ENCODE measurements at regions not wholly inside any gene's neighbourhood (a gene's known extent, or its start where the extent isn't known, plus 50 kb on each side); places are given as distances from the start of the nearest gene placed in this dataset.

- DNase-seq (ENCODE audit: low spot score), result no peak
Measured at GRCh38 chr18:65409261-65409660, 341.6 kb upstream of the CDH7 start.

DNA sequence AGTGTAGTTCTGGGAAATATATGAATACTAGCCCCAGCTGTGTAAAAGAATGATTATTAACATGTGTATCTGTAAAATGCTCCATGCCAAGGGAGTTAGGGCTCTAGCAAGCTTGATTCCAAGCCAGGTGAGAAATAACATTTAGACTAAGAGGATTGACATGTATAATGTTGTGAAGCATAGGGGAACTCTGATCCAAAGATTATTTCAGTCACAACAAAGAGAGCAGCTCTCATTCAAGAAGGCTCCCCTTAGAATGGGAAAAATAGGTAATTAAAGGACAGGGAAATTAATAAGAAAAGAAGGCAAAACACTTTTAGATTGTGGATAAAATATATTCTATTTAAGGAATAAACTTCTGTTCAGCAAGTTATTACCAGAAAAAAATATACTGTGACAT lies 347.3 kb upstream of the CDH7 start:
- no peak for DNase-seq (ENCODE audit: low spot score)

DNA sequence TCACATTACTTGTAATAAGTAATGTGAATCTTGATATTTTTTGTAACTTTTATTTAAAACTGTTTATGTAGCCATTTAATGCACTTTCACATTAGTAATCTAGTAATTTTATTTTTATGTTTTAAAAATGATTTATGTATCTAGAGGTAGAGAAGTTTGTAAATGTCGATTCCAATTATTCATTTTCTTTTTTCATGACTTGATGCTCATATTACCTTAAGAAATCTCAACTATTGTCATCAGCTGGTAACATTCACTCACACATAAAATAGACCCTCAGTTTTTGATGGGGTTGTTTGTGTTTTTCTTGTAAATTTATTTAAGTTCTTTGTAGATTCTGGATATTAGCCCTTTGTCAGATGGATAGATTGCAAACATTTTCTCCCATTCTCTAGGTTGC lies 351.7 kb upstream of the CDH7 start:
- no peak for DNase-seq (ENCODE audit: low spot score)

DNA sequence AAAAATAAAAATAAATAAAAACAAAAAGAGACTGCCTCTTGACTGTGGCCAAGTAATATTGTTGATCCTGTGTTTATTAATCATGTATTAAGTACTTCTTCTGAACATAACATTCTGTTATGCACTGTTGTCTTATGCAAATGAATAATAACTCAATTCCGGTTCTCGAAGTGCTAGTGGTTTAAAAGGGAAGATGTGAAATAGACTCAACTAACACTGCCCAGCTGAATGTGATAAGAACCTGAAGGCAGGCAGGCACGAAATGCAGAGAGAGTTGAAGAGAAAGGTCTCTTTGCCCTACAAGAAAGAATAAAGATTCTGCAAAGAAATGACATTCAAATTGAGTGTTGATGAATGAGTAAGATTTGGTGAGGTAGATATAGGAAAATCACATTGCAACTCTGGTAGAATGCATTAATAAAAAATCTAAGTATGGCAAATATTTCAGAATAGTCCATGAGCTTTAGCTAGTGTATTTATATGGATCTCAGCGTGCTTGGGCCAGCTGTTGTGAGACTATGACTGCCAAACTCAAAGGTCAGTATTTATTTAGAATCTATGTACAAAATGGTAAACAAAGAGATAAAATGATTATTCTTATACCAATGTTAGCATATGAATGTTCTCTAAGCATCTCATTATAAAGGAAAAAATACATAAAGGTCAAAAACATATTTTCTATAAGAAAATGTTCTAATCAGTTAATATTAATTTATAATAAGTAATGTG lies 352.3 kb upstream of the CDH7 start:
- no peak for DNase-seq (ENCODE audit: low spot score)

GRCh38 chr18:65380986-65381385 lies 369.8 kb upstream of the CDH7 start:
- DNase-seq (ENCODE audit: low spot score), result no peak

DNA sequence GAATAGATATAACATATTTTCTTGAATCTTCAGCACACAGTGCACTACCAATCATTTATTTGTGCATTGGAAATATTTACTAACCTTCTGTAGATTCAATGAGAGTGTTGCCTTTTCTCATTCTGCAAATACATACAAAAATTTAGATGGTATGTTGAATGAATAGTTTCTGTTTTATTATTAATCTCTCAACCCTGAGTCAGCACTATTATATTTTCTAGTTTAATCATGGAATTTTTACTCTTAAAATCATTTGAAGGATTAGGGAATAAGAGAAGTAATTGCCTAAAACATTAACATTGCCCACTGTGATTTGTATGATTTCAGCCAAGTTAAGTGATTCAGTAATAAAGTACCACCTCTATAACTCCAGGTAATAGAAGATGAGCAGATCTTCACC lies 370.2 kb upstream of the CDH7 start:
- DNase-seq (ENCODE audit: low spot score), result no peak

GRCh38 chr18:65372904-65373303 lies 377.9 kb upstream of the CDH7 start:
- DNase-seq (ENCODE audit: low spot score), result no peak

- DNase-seq (ENCODE audit: low spot score), result no peak
Measured at GRCh38 chr18:65365245-65365980, 385.4 kb upstream of the CDH7 start.

DNA sequence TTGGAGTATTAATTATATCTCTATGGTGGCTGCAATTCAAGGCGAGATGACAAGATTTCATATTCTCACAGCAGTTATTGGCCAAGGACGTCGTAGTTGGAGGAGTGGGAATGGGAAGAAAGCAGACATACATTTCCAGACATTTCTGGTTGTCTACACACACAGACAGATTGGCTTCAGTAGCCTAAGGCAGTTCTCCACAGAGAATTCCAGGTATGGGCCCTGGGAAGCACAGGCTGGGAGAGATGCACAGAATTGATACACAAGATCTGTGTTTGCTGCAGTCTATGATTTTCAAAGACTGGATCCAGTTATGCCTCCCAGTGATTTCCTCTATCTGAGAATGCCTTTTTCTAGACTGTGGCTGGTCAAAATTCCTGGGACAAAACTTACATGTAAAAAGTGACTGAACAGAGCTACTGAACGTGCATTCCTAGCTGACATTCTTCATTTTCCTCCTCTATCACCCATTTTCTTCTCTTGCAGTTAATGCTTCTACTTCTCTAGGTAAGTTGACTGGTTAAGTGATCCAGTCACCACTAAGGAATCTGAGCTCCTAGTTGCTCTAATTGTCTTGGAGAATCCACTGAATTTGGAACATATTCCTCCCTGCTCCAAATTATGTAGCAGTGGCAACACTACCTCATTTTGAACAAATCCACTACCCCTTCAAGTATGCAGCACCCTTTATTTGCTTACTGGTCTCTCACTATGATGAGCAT lies 386.7 kb upstream of the CDH7 start:
- DNase-seq (ENCODE audit: low spot score), result no peak

- DNase-seq (ENCODE audit: low spot score), result no peak
Measured at GRCh38 chr18:65363011-65363410, 387.8 kb upstream of the CDH7 start.

DNA sequence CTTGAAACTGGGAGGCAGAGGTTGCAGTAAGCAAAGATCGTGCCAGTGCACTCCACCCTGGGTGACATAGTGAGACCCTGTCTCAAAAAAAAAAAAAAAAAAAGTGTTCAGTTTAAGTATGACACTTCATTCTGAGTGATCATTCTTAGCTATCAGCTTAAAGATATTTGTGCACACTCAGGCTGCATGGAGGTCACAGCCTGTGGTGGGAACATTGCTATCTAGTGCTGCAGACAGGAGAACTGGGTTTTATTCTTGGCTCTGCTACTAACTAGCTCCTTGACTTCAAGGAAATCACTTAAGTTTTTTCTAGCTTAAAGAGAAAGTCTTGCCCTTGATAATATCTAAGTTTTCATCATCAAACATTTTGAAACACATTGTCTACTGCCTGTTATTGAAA lies 391.3 kb upstream of the CDH7 start:
- DNase-seq (ENCODE audit: low spot score), result no peak

DNA sequence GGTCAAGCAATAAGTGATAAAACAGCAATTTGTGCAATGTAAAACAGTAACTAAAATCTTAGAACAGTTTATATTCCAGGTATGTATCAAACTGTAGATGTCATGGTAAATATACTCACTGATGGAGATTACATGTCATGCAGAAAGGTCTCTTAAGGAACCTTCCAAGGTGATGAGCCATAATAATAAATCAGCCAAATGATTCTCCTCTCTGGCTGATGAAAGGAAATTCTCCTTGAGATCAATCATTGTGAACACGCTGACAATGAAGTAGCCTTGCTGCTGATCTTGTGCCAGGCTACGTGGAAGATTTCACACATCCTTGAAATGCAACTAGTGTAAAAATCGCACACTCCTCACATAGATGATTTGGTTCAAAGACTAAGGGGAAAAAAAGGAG lies 392.5 kb upstream of the CDH7 start:
- no peak for DNase-seq (ENCODE audit: low spot score)

GRCh38 chr18:65352186-65352585 lies 398.6 kb upstream of the CDH7 start:
- no peak for DNase-seq (ENCODE audit: low spot score)

DNA sequence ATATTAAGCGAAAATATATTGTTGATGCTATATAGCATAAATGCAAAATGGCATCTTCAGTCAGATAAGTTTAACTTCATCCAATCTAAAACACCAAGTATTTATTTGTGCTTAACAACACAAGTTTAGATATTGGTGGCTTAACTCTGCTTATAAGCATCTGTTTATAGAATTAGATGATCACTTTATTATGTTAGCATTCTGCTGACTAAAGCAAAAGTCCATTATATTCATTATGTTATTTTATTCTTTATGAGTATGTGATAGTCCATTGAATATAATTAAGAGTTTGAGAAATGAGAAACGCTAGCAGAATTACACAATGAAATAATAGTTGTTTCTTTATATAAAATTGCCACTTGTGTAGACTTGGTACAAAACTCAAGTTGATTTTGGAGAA lies 401.2 kb upstream of the CDH7 start:
- DNase-seq (ENCODE audit: low spot score), result no peak

DNA sequence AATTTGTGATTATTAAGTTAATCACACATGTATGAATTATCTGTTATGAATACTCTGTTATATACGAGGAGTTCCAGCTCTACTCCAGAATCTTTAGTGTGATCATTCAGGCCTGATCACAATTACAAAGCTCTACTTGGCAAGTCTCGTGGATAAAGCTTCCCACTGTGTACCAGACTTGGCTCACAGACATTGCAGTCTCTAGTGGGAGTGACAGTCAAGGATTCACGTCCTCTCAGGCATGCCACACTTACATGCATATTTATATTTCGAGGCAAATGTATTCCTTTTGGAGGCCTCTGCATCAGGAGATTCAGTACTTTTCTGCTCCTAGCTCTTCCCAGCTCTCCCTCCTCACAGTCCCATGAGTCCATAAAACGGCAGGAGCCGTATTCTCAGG lies 403.4 kb upstream of the CDH7 start:
- no peak for DNase-seq (ENCODE audit: low spot score)

DNA sequence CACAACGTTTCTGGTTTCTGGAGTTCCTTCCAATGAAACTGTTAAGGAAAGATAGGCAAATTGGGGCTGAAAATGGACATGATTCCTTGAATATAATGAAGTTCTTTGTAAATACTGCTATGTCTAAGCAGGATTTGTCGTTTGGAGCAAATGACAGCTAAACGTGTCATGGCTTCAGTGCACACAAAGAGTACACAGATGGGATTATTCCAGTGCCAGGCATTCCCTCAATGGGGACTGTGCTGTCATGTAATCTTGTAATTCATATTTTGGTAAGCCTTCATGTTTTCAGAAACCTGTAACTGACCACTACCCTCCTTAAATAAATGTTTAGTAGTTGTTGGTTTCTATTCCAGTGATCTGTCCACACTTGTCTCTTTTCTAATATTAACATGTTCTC lies 404.7 kb upstream of the CDH7 start:
- no peak for DNase-seq (ENCODE audit: low spot score)

DNA sequence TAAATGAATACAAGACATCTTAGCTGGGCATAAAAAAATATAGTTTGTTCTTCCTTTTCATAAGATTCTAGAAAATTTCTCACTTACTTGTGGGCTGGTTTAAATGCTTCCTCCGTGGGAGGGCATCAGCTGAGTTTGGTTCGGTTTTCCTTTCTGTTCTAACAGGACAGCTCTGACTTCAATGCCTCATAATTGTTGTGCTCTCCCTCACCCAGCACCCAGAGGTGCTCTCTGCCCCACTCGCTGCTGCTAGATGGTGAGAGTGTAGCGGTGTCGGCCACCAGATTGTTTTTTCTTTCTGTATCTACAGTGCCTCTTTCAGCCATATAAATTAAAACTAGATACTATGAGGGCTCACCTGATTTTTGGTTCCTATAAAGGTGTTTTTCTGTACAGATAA lies 407.2 kb upstream of the CDH7 start:
- no peak for DNase-seq (ENCODE audit: low spot score)

DNA sequence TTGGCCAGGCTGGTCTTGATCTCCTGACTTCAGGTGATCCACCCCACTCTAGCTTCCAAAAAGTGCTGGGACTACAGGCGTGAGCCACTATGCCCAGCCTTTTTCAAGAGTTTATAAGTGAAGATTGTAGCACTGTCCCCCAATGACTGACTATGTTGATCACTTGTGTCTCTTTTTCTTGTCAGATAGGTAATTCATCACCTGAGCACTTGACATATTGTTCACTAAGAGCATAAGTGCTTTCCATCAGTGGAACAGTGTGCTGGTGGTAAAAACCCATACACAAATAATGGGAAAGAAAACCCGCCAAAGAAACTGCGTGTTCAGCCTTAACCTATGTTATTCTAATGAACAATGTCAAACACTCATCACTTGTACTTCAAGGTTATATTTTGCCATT lies 414.4 kb upstream of the CDH7 start:
- no peak for DNase-seq (ENCODE audit: low spot score)

GRCh38 chr18:65329010-65329409 lies 421.8 kb upstream of the CDH7 start:
- no peak for DNase-seq (ENCODE audit: low spot score)

DNA sequence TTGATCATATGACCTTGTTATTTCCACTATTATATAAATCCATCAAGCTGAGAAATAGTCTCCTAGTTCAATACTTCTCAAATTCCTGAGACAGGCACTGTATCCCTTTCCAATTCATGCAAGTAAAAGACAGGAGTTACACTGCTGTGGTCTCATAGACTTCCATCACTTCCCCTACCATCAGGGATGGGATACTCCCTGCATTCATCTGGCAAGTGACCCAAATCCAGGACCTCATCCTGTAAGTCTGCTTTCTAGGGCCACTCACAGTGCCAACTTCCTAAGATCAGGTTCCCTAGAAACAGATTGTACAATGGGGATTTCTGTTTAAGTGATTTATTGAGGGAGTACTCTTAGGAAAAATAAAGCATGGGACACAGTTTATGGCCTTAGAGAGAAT lies 424.0 kb upstream of the CDH7 start:
- DNase-seq (ENCODE audit: low spot score), result no peak

GRCh38 chr18:65322895-65323294 lies 427.9 kb upstream of the CDH7 start:
- no peak for DNase-seq (ENCODE audit: low spot score)

DNA sequence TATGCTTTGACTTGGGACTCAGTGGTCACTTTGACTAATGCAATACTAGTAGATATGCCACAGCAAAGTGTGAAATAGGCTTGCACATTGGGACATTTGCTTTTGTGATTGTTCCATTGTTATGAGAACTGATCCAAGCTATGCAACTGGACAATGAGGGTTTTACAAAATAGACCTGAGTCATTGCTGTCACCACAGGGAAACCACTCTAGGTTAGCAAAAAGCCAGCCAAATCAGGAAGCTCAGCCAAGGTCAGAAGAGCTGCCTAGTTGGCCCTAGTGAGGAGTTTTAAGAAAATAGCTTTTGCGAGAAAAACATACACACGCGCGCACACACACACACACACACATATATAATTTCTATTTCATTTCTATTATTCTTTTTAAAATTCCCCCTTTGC lies 452.4 kb upstream of the CDH7 start:
- no peak for DNase-seq (ENCODE audit: low spot score)

DNA sequence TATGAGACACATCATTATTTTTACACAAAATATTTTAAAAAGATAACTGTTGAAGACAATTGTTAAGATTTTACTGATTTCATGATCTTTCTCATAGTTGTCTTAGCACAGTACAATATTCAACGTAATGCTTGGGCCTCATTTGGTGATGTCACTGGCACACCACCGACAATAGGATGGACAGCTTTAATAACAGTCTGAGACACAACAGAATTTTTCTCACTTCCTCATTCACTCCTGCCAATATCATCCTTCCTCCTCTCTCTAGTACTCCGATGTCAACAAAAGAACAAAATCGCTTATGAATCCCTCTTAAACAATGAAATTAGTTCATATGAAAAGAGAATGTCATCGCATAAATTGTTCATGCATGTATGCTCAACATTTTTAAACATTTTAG lies 461.9 kb upstream of the CDH7 start:
- DNase-seq (ENCODE audit: low spot score), result no peak

Data from LoVo (cell line).